GM23338 (cell line): ENCODE measurements at regions not wholly inside any gene's neighbourhood (a gene's known extent, or its start where the extent isn't known, plus 50 kb on each side); places are given as distances from the start of the nearest gene placed in this dataset.

ENCODE experiments used
- ATAC-seq: fragments of 200-7000 bp; cut with Tn5 transposase; 3 replicates; pipeline ENCODE4 v1.9.1; 2020
- DNase-seq: peaks from one replicate; pipeline ENCODE4 v3.0.0-alpha.2; 2015; ENCODE audit warnings: low spot score
- H2AFZ ChIP-seq: fragments of 200-600 bp; sonication (generic); 2 replicates; pipeline ENCODE4 v1.8.0; 2016; ENCODE audit warnings: antibody characterized with exemption, mild to moderate bottlenecking, moderate library complexity
- H3F3A ChIP-seq: fragments of 200-600 bp; sonication (generic); replicated peaks from 2 replicates; pipeline ENCODE4 v1.8.0; 2017; ENCODE audit warnings: antibody characterized with exemption, mixed run types, low read depth
- H3K27ac ChIP-seq: fragments of 200-600 bp; sonication (generic); 2 replicates; pipeline ENCODE4 v1.6.1; 2016; ENCODE audit warnings: low read depth
- H3K27me3 ChIP-seq: fragments of 200-600 bp; sonication (generic); 2 replicates; pipeline ENCODE4 v1.8.0; 2016; ENCODE audit warnings: mild to moderate bottlenecking, mixed run types, moderate library complexity; ENCODE audit not compliant: insufficient read depth
- H3K36me3 ChIP-seq: fragments of 200-600 bp; sonication (generic); 2 replicates; pipeline ENCODE4 v1.8.0; 2016; ENCODE audit warnings: mild to moderate bottlenecking; ENCODE audit not compliant: insufficient read depth
- H3K4me1 ChIP-seq: fragments of 200-600 bp; sonication (generic); 2 replicates; pipeline ENCODE4 v1.8.0; 2016; ENCODE audit warnings: mild to moderate bottlenecking, moderate library complexity; ENCODE audit not compliant: insufficient read depth
- H3K4me2 ChIP-seq: fragments of 200-600 bp; sonication (generic); 2 replicates; pipeline ENCODE4 v1.7.1; 2017; ENCODE audit warnings: mixed run types
- H3K4me3 ChIP-seq: fragments of 200-600 bp; sonication (generic); 2 replicates; pipeline ENCODE4 v1.6.1; 2016; ENCODE audit warnings: mixed run types
- H3K79me2 ChIP-seq: fragments of 200-600 bp; sonication (generic); replicated peaks from 2 replicates; pipeline ENCODE4 v1.8.0; 2017; ENCODE audit warnings: mild to moderate bottlenecking; ENCODE audit not compliant: insufficient read depth
- H3K9me2 ChIP-seq: fragments of 200-600 bp; sonication (generic); 2 replicates; pipeline ENCODE4 v1.8.0; 2017; ENCODE audit not compliant: insufficient read depth
- H4K20me1 ChIP-seq: fragments of 200-600 bp; sonication (generic); replicated peaks from 2 replicates; pipeline ENCODE4 v1.8.0; 2017; ENCODE audit warnings: mild to moderate bottlenecking; ENCODE audit not compliant: insufficient read depth
- H3K27ac Mint-ChIP-seq: 2 replicates; pipeline ENCODE4 v1.8.0; 2020; ENCODE audit warnings: inconsistent platforms, mild to moderate bottlenecking, moderate library complexity, mixed read lengths
- H3K27me3 Mint-ChIP-seq: 3 replicates; pipeline ENCODE4 v1.8.0; 2022; ENCODE audit warnings: low read depth, mild to moderate bottlenecking, moderate library complexity, mixed read lengths, inconsistent platforms; ENCODE audit not compliant: insufficient read depth, poor library complexity
- H3K36me3 Mint-ChIP-seq: 3 replicates; pipeline ENCODE4 v1.8.0; 2021; ENCODE audit warnings: low read depth, mild to moderate bottlenecking, inconsistent platforms, moderate library complexity, mixed read lengths
- H3K4me1 Mint-ChIP-seq: 3 replicates; pipeline ENCODE4 v1.8.0; 2020; ENCODE audit warnings: mild to moderate bottlenecking, inconsistent platforms, mixed read lengths
- H3K4me3 Mint-ChIP-seq: 3 replicates; pipeline ENCODE4 v1.8.0; 2021; ENCODE audit warnings: moderate library complexity, mild to moderate bottlenecking, inconsistent platforms, mixed read lengths
- H3K9me3 Mint-ChIP-seq: 3 replicates; pipeline ENCODE4 v1.8.0; 2020; ENCODE audit warnings: moderate library complexity, mild to moderate bottlenecking, inconsistent platforms, mixed read lengths
- CREB1 ChIP-seq: fragments of 250-450 bp; sonication (Bioruptor Pico); IDR thresholded peaks from 2 replicates; pipeline ENCODE4 v1.5.0; 2020; ENCODE audit warnings: low read depth, mild to moderate bottlenecking, moderate library complexity
- EZH2 ChIP-seq: fragments of 200-600 bp; sonication (generic); IDR thresholded peaks from one replicate; pipeline ENCODE4 v1.8.0; 2017; ENCODE audit warnings: antibody characterized with exemption, mild to moderate bottlenecking, low read depth; ENCODE audit not compliant: unreplicated experiment
- EZH2phosphoT487 ChIP-seq: fragments of 200-600 bp; sonication (generic); IDR thresholded peaks from one replicate; pipeline ENCODE4 v1.8.1; 2018; ENCODE audit warnings: antibody characterized with exemption; ENCODE audit not compliant: unreplicated experiment
- NANOG ChIP-seq: IDR thresholded peaks from 2 replicates; pipeline ENCODE4 v1.6.1; 2016; ENCODE audit warnings: antibody characterized with exemption, borderline replicate concordance
- POLR2AphosphoS5 ChIP-seq: IDR thresholded peaks from 2 replicates; pipeline ENCODE4 v1.6.1; 2016; ENCODE audit warnings: antibody characterized with exemption, low read depth
- ZNF114 ChIP-seq: fragments of 250-450 bp; sonication (Bioruptor Pico); IDR thresholded peaks from 2 replicates; pipeline ENCODE4 v1.5.0; 2020; ENCODE audit warnings: mild to moderate bottlenecking, moderate library complexity
- ZNF331 ChIP-seq: fragments of 250-450 bp; sonication (Bioruptor Pico); IDR thresholded peaks from 2 replicates; pipeline ENCODE4 v1.5.0; 2020; ENCODE audit warnings: low read depth, mild to moderate bottlenecking, moderate library complexity
- ZNF462 ChIP-seq: fragments of 250-450 bp; sonication (Bioruptor Pico); IDR thresholded peaks from 2 replicates; pipeline ENCODE4 v1.5.0; 2020; ENCODE audit warnings: mild to moderate bottlenecking, moderate library complexity
- TF ChIP-seq, protein P1 (sequence below): IDR thresholded peaks from 2 replicates; pipeline ENCODE4 v1.6.1; 2016; ENCODE audit warnings: antibody characterized with exemption

- TF ChIP-seq ZNF462 (no peak), ZNF114 (CRISPR knock-in tag) (no peak)
Measured at GRCh38 chr11:23453522-23453921, 593.2 kb upstream of the CCDC179 start (continued).

GRCh38 chr11:23455321-23455891 is 595.1 kb upstream of the CCDC179 start:
- no peak overlapping the region for H3K4me3 Mint-ChIP-seq

More at GRCh38 chr11:23455321-23455891, 595.1 kb upstream of the CCDC179 start:
- Mint-ChIP-seq H3K36me3 (no peaks in the 10 kb centered on the region), H3K4me1 (no peaks in the 10 kb centered on the region), H3K27ac (no peak overlapping the region), H3K27me3 (no peaks in the 10 kb centered on the region), H3K9me3 (no peaks in the 10 kb centered on the region)
- ATAC-seq (no peak), DNase-seq (no peak)
- Histone ChIP-seq H3K36me3 (no peaks in the 10 kb centered on the region), H3K27ac (no peak overlapping the region), H3K4me1 (no peaks in the 10 kb centered on the region), H3K4me2 (no peak overlapping the region), H4K20me1 (no peaks in the 10 kb centered on the region), H3K9me2 (no peaks in the 10 kb centered on the region), H3F3A (no peaks in the 10 kb centered on the region), H3K4me3 (no peak overlapping the region), H3K27me3 (no peaks in the 10 kb centered on the region), H2AFZ (no peak overlapping the region), H3K79me2 (no peaks in the 10 kb centered on the region)
- TF ChIP-seq, protein P1, sequence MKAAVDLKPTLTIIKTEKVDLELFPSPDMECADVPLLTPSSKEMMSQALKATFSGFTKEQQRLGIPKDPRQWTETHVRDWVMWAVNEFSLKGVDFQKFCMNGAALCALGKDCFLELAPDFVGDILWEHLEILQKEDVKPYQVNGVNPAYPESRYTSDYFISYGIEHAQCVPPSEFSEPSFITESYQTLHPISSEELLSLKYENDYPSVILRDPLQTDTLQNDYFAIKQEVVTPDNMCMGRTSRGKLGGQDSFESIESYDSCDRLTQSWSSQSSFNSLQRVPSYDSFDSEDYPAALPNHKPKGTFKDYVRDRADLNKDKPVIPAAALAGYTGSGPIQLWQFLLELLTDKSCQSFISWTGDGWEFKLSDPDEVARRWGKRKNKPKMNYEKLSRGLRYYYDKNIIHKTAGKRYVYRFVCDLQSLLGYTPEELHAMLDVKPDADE, result no peak
- no peak for TF ChIP-seq CREB1 (CRISPR knock-in tag)
- no peak for TF ChIP-seq ZNF462
- TF ChIP-seq EZH2, result no peak
- no peak for TF ChIP-seq ZNF331 (CRISPR knock-in tag)
- no peak for TF ChIP-seq NANOG
- no peak for TF ChIP-seq ZNF114 (CRISPR knock-in tag)
- TF ChIP-seq EZH2phosphoT487, result no peak
- no peak for TF ChIP-seq POLR2AphosphoS5
